IMR-90 (cell line): ENCODE measurements at regions not wholly inside any gene's neighbourhood (a gene's known extent, or its start where the extent isn't known, plus 50 kb on each side); places are given as distances from the start of the nearest gene placed in this dataset.
"Not testable (repeated sequence)": the region's sequence is repeated elsewhere in the genome, so short reads cannot be mapped to it uniquely, and the experiment has no call there.

Experiments used
- ATAC-seq: fragments of 200-7000 bp; cut with Tn5 transposase; 2 replicates; pipeline ENCODE4 v1.9.1; 2020; ENCODE audit warnings: low read depth, mild to moderate bottlenecking, moderate library complexity
- BruUV-seq: library from RNA; stranded (reverse); fragments of 400-500 nt; replicated peaks from 2 replicates; lab custom pipeline; 2021; lab: Mats Ljungman, UMichigan
- CTCF ChIA-PET: fragments of 300-600 bp; formaldehyde crosslinking; extraction: SDS; loops from one replicate; lab custom pipeline; 2021; ENCODE audit warnings: antibody characterized with exemption; lab: Yijun Ruan, JAX
- POLR2A ChIA-PET: fragments of 300-600 bp; sonication (Branson Sonifier 250); formaldehyde crosslinking; loops from one replicate; lab custom pipeline; 2022; ENCODE audit warnings: antibody characterized with exemption; ENCODE audit not compliant: unreplicated experiment; lab: Charles Lee
- DNase-seq: peaks from one replicate; pipeline ENCODE4 v3.0.0; 2013
- H2AFZ ChIP-seq: replicated peaks from 2 replicates; pipeline ENCODE3; 2013; ENCODE audit warnings: low read length, mild to moderate bottlenecking; ENCODE audit not compliant: poor library complexity
- H2AK5ac ChIP-seq: 2 replicates; pipeline ENCODE4 v1.6.1; 2013; ENCODE audit warnings: low read depth, low read length, inconsistent platforms
- H2AK9ac ChIP-seq: replicated peaks from 2 replicates; pipeline ENCODE3; 2013; ENCODE audit warnings: mild to moderate bottlenecking, low read depth, low read length, moderate library complexity; ENCODE audit not compliant: poor library complexity
- H2BK120ac ChIP-seq: 2 replicates; pipeline ENCODE4 v1.6.1; 2013; ENCODE audit warnings: low read depth, low read length, inconsistent platforms
- H2BK15ac ChIP-seq: 3 replicates; pipeline ENCODE4 v1.6.1; 2013; ENCODE audit warnings: low read depth, low read length, inconsistent platforms
- H2BK20ac ChIP-seq: 2 replicates; pipeline ENCODE4 v1.6.1; 2013; ENCODE audit warnings: low read depth, mild to moderate bottlenecking, inconsistent platforms, low read length, moderate library complexity
- H2BK5ac ChIP-seq: 2 replicates; pipeline ENCODE4 v1.6.1; 2013; ENCODE audit warnings: mild to moderate bottlenecking, low read depth, low read length, inconsistent platforms; ENCODE audit not compliant: poor library complexity, severe bottlenecking
- H3K14ac ChIP-seq: replicated peaks from 2 replicates; pipeline ENCODE4 v1.6.1; 2013; ENCODE audit warnings: low read depth, low read length, inconsistent platforms
- H3K18ac ChIP-seq: 2 replicates; pipeline ENCODE4 v1.6.1; 2013; ENCODE audit warnings: low read depth, low read length, control low read depth
- H3K23ac ChIP-seq: 2 replicates; pipeline ENCODE4 v1.6.1; 2013; ENCODE audit warnings: low read depth, low read length, inconsistent platforms
- H3K27ac ChIP-seq: 2 replicates; pipeline ENCODE4 v1.5.1; 2013; ENCODE audit warnings: mild to moderate bottlenecking, control low read depth, low read length; ENCODE audit not compliant: insufficient read depth
- H3K27me3 ChIP-seq: 2 replicates; pipeline ENCODE4 v1.6.1; 2013; ENCODE audit warnings: low read length; ENCODE audit not compliant: control insufficient read depth, insufficient read depth
- H3K36me3 ChIP-seq: 2 replicates; pipeline ENCODE4 v1.6.1; 2013; ENCODE audit warnings: low read length, mixed read lengths; ENCODE audit not compliant: control insufficient read depth, insufficient read depth
- H3K4ac ChIP-seq: 2 replicates; pipeline ENCODE4 v1.6.1; 2013; ENCODE audit warnings: low read depth, low read length, inconsistent platforms
- H3K4me1 ChIP-seq: 2 replicates; pipeline ENCODE4 v1.6.1; 2013; ENCODE audit warnings: low read length, mixed read lengths; ENCODE audit not compliant: control insufficient read depth, insufficient read depth
- H3K4me2 ChIP-seq: 2 replicates; pipeline ENCODE4 v1.6.1; 2013; ENCODE audit warnings: low read depth, mild to moderate bottlenecking, control low read depth, low read length, moderate library complexity
- H3K4me3 ChIP-seq: 2 replicates; pipeline ENCODE4 v1.5.1; 2013; ENCODE audit warnings: low read depth, mild to moderate bottlenecking, control low read depth, low read length, moderate library complexity; ENCODE audit not compliant: insufficient read depth
- H3K56ac ChIP-seq: 2 replicates; pipeline ENCODE4 v1.6.1; 2013; ENCODE audit warnings: low read length, inconsistent platforms; ENCODE audit not compliant: insufficient read depth; ENCODE audit errors: extremely low read depth
- H3K79me1 ChIP-seq, 2 experiments: 2 replicates each; pipeline ENCODE4 v1.6.1; 2013; ENCODE audit warnings: low read length in 2 of 2, inconsistent platforms in 1 of 2, low read depth in 1 of 2
- H3K9ac ChIP-seq: 2 replicates; pipeline ENCODE4 v1.6.1; 2013; ENCODE audit warnings: low read depth, low read length, control low read depth
- H3K9me1 ChIP-seq: 2 replicates; pipeline ENCODE4 v1.6.1; 2013; ENCODE audit warnings: low read length, inconsistent platforms; ENCODE audit not compliant: insufficient read depth
- H3K9me3 ChIP-seq: 2 replicates; pipeline ENCODE4 v1.6.1; 2013; ENCODE audit warnings: low read length; ENCODE audit not compliant: control insufficient read depth, insufficient read depth
- H4K20me1 ChIP-seq: 2 replicates; pipeline ENCODE4 v1.6.1; 2013; ENCODE audit warnings: low read length, inconsistent platforms; ENCODE audit not compliant: insufficient read depth
- H4K5ac ChIP-seq: 2 replicates; pipeline ENCODE4 v1.6.1; 2013; ENCODE audit warnings: mild to moderate bottlenecking, low read depth, low read length, control low read depth
- H4K8ac ChIP-seq, 2 experiments: 2 replicates each; pipeline ENCODE4 v1.6.1; 2013; ENCODE audit warnings: low read depth in 2 of 2, low read length in 2 of 2, control low read depth in 1 of 2, inconsistent platforms in 1 of 2
- H4K91ac ChIP-seq: 2 replicates; pipeline ENCODE4 v1.6.1; 2013; ENCODE audit warnings: low read depth, low read length, inconsistent platforms; ENCODE audit not compliant: insufficient read depth
- CTCF ChIP-seq: conservative IDR thresholded peaks from 2 replicates; pipeline ENCODE4 v1.5.1; 2012; ENCODE audit warnings: mild to moderate bottlenecking, low read depth, low read length, improper control_type of control experiment
- RAD21 ChIP-seq: IDR thresholded peaks from 2 replicates; pipeline ENCODE4 v1.6.1; 2012; ENCODE audit warnings: low read length, improper control_type of control experiment
- WGBS, 2 experiments: methylation state at CpG; one replicate each; pipeline versions ENCODE4 v1.1.5 to v1.1.7; 2013; ENCODE audit warnings: missing lambda C conversion rate in 2 of 2; ENCODE audit not compliant: insufficient read length in 1 of 2; ENCODE audit errors: extremely low coverage in 2 of 2; 5-methylcytosine and 5-hydroxymethylcytosine counted together
- dilution Hi-C: fragments of 300-500 bp; cut with HindIII; formaldehyde crosslinking; loops from one replicate; pipeline ENCODE4 v1.14.3; 2018; ENCODE audit warnings: low sequenced_read_pairs; ENCODE audit not compliant: unreplicated experiment
- in situ Hi-C: fragments of 300-500 bp; cut with MboI; formaldehyde crosslinking; loops from 3 replicates; pipeline ENCODE4 v1.14.3; 2019; ENCODE audit warnings: low sequenced_read_pairs, inconsistent platforms, mixed read lengths
- intact Hi-C: fragments of 100-400 bp; cut with micrococcal nuclease; formaldehyde crosslinking; loops from 2 replicates; pipeline ENCODE4 v1.10.0; 2022

- peak; percentile 100 for ATAC-seq
- no CpG with 5 or more reads among the region's 6 CpGs for WGBS, 2 experiments
Observed at GRCh38 chr16:18131587-18131986, 204.9 kb downstream of the NPIPA8 start.

GRCh38 chr16:18130478-18131120 is 205.9 kb downstream of the NPIPA8 start:
- H4K91ac ChIP-seq, H3K9ac ChIP-seq, dilution Hi-C loops, H3K79me1 ChIP-seq, H2AFZ ChIP-seq, H2AK9ac ChIP-seq, H3K4me2 ChIP-seq, H2BK20ac ChIP-seq, POLR2A ChIA-PET, H4K8ac ChIP-seq, H3K9me3 ChIP-seq, H2BK5ac ChIP-seq, H3K18ac ChIP-seq, ATAC-seq, CTCF ChIA-PET, BruUV-seq, H4K20me1 ChIP-seq, H3K36me3 ChIP-seq, H3K14ac ChIP-seq, intact Hi-C loops, H3K27ac ChIP-seq, H3K56ac ChIP-seq, H3K4me3 ChIP-seq, DNase-seq, H2BK15ac ChIP-seq, H3K23ac ChIP-seq, in situ Hi-C loops, H3K27me3 ChIP-seq, H4K5ac ChIP-seq, H3K9me1 ChIP-seq, H2BK120ac ChIP-seq, H3K4ac ChIP-seq, H2AK5ac ChIP-seq, H3K4me1 ChIP-seq: not testable (repeated sequence)
- WGBS, 2 experiments = no CpG with 5 or more reads among the region's 8 CpGs

More at GRCh38 chr16:18131587-18131986, 204.9 kb downstream of the NPIPA8 start:
- H3K27me3 ChIP-seq, H2BK120ac ChIP-seq, H3K4me2 ChIP-seq, H4K5ac ChIP-seq, H3K4ac ChIP-seq, H3K36me3 ChIP-seq, H3K9me1 ChIP-seq, H2AFZ ChIP-seq, intact Hi-C loops, H3K4me3 ChIP-seq, H3K23ac ChIP-seq, H4K20me1 ChIP-seq, H3K14ac ChIP-seq, POLR2A ChIA-PET, H3K18ac ChIP-seq, H3K9me3 ChIP-seq, CTCF ChIA-PET, H3K27ac ChIP-seq, BruUV-seq, H2BK20ac ChIP-seq, H2BK5ac ChIP-seq, H2BK15ac ChIP-seq, H3K56ac ChIP-seq, DNase-seq, H4K8ac ChIP-seq, H4K91ac ChIP-seq, H3K9ac ChIP-seq, H3K79me1 ChIP-seq, H3K4me1 ChIP-seq, H2AK9ac ChIP-seq, H2AK5ac ChIP-seq, dilution Hi-C loops, in situ Hi-C loops: not testable (repeated sequence)
- TF ChIP-seq CTCF = peak; percentile 32; the same call in 1 of the 2 replicates
- TF ChIP-seq RAD21 = peak; percentile 38
